Left cardiac atrium (tissue), 4 donors: ENCODE measurements at regions not wholly inside any gene's neighbourhood (a gene's known extent, or its start where the extent isn't known, plus 50 kb on each side); places are given as distances from the start of the nearest gene placed in this dataset.

ENCODE experiments used
- ATAC-seq, 2 donors: fragments of 200-7000 bp; cut with Tn5 transposase; one replicate each; pipeline ENCODE4 v1.9.1; 2020; ENCODE audit warnings: mild to moderate bottlenecking in 2 of 2, moderate library complexity in 2 of 2
- DNase-seq: peaks from one replicate; pipeline ENCODE4 v3.0.0-alpha.2; 2020
- intact Hi-C, 2 donors: fragments of 100-400 bp; cut with DNase I; formaldehyde crosslinking; loops; one replicate each; pipeline versions ENCODE4 v1.14.1 to v1.15.1; 2022 to 2023
- donor health status: DM: no; HTN: yes; CAD: no.
- donor health status: DM: no; HTN: yes; CAD: no; lungs with severe emphysema.
- donor health status: DM: yes; HTN: yes; CAD: no.
- donor health status: Dilated cardiomyopathy.

- DNase-seq (no peak), ATAC-seq (no peak)
- intact Hi-C loops, result loop anchor here (2.0 to 10.0 kb wide), 3 partner anchors 52 to 464 kb away; partner anchors contain the start of gene EFNB1 (in 1 of the 2)
Observed at GRCh38 chrX:69286565-69286906, 121.3 kb upstream of the PJA1 start.

GRCh38 chrX:69285881-69286564 is 120.8 kb upstream of the PJA1 start:
- intact Hi-C loops, result loop anchor here (2.0 to 10.0 kb wide), 3 partner anchors 51 to 463 kb away; partner anchors contain the start of gene EFNB1 (in 1 of the 2)
- ATAC-seq (peak; percentile 77 to 86), DNase-seq (peak; percentile 69)

- ATAC-seq (peak; percentile 69 to 88), DNase-seq (peak; percentile 49)
- intact Hi-C loops, result loop anchor here in 1 of 2 donors (10.0 kb wide), 2 partner anchors 51 to 461 kb away; partner anchors contain the start of gene EFNB1
Observed at GRCh38 chrX:69285401-69285877, 120.2 kb upstream of the PJA1 start.

- intact Hi-C loops, result loop anchor here (5.0 to 10.0 kb wide), 3 partner anchors 50 to 460 kb away; partner anchors contain the start of gene EFNB1 (in 1 of the 2)
- ATAC-seq, result no peak
- DNase-seq, result no peak
Observed at GRCh38 chrX:69284491-69284890, 119.2 kb upstream of the PJA1 start.

GRCh38 chrX:69282893-69283690 is 117.8 kb upstream of the PJA1 start:
- DNase-seq (no peak), ATAC-seq (no peak)
- intact Hi-C loops, result loop anchor here (5.0 to 10.0 kb wide), 3 partner anchors 48 to 458 kb away; partner anchors contain the start of gene EFNB1 (in 1 of the 2)

- intact Hi-C loops, result loop anchor here (5.0 to 10.0 kb wide), 3 partner anchors 46 to 456 kb away; partner anchors contain the start of gene EFNB1 (in 1 of the 2)
- ATAC-seq (peak; percentile 33 to 38), DNase-seq (no peak)
Observed at GRCh38 chrX:69280933-69281332, 115.7 kb upstream of the PJA1 start.

- ATAC-seq (no peak), DNase-seq (no peak)
- intact Hi-C loops, result no loop called here
Observed at GRCh38 chrX:69279234-69279633, 114.0 kb upstream of the PJA1 start.

- DNase-seq, result no peak
- peak; percentile 40 to 42 for ATAC-seq
- intact Hi-C loops, result no loop called here
Observed at GRCh38 chrX:69278031-69278687, 112.9 kb upstream of the PJA1 start.

GRCh38 chrX:69277369-69277990 is 112.2 kb upstream of the PJA1 start:
- ATAC-seq (no peak), DNase-seq (no peak)
- intact Hi-C loops, result no loop called here

- intact Hi-C loops, result no loop called here
- DNase-seq (no peak), ATAC-seq (no peak)
Observed at GRCh38 chrX:69268611-69269010, 103.4 kb upstream of the PJA1 start.

- no peak for ATAC-seq
- intact Hi-C loops, result no loop called here
- DNase-seq, result no peak
Observed at GRCh38 chrX:69264158-69264581, 98.9 kb upstream of the PJA1 start.

GRCh38 chrX:69263251-69263820 is 98.1 kb upstream of the PJA1 start:
- no peak for ATAC-seq

GRCh38 chrX:69262036-69262936 is 97.0 kb upstream of the PJA1 start:
- ATAC-seq, result peak; percentile 47 to 63
- intact Hi-C loops, result no loop called here
- no peak for DNase-seq

More at GRCh38 chrX:69263251-69263820, 98.1 kb upstream of the PJA1 start:
- DNase-seq, result no peak
- intact Hi-C loops, result no loop called here

GRCh38 chrX:69260169-69260568 is 94.9 kb upstream of the PJA1 start:
- intact Hi-C loops, result no loop called here
- no peak for ATAC-seq
- no peak for DNase-seq

- ATAC-seq, result no peak
- intact Hi-C loops, result no loop called here
- DNase-seq, result no peak
Observed at GRCh38 chrX:69258893-69259292, 93.6 kb upstream of the PJA1 start.

- DNase-seq (no peak), ATAC-seq (peak in 1 of 2 donors; percentile 71)
Observed at GRCh38 chrX:69257499-69258127, 92.4 kb upstream of the PJA1 start.

GRCh38 chrX:69256291-69256565 is 91.0 kb upstream of the PJA1 start:
- DNase-seq (no peak), ATAC-seq (no peak)
- intact Hi-C loops, result no loop called here

More at GRCh38 chrX:69257499-69258127, 92.4 kb upstream of the PJA1 start:
- intact Hi-C loops, result no loop called here
